Adrenal gland (tissue), 5 donors: ENCODE measurements at regions not wholly inside any gene's neighbourhood (a gene's known extent, or its start where the extent isn't known, plus 50 kb on each side); places are given as distances from the start of the nearest gene placed in this dataset.

Experiments
- CTCF ChIP-seq, 6 experiments: fragments of 450-650 bp in 4 of 6; fragments of 200-600 bp in 2 of 6; sonication (generic) in 1 of 6; IDR thresholded peaks; 1 replicate in 5 of 6; 2 replicates in 1 of 6; pipeline versions ENCODE4 v1.5.1 to v1.8.0; 2016 to 2021; ENCODE audit warnings: antibody characterized with exemption in 6 of 6, mild to moderate bottlenecking in 2 of 6, moderate library complexity in 1 of 6
- POLR2A ChIP-seq, 2 donors: fragments of 450-650 bp; IDR thresholded peaks; one replicate each; pipeline ENCODE4 v1.6.1; 2017; ENCODE audit warnings: antibody characterized with exemption in 2 of 2, mild to moderate bottlenecking in 2 of 2, moderate library complexity in 1 of 2
- donor health status: DM: no; HTN: no; CAD: no.

- TF ChIP-seq POLR2A (IDR thresholded peaks at IDR 0.05) (no peak), CTCF (IDR thresholded peaks at IDR 0.05) (no peak)
These were observed 455.3 kb downstream of the MEIS1 start for GRCh38 chr2:66890166-66890742.
